PFSK-1 (cell line): ENCODE measurements at regions not wholly inside any gene's neighbourhood (a gene's known extent, or its start where the extent isn't known, plus 50 kb on each side); places are given as distances from the start of the nearest gene placed in this dataset.

Source experiments
- POLR2AphosphoS5 ChIP-seq: IDR thresholded peaks from 2 replicates; pipeline ENCODE4 v1.6.1; 2012; ENCODE audit warnings: low read depth, mild to moderate bottlenecking, control low read depth, low read length, moderate library complexity
- REST ChIP-seq, 2 experiments: IDR thresholded peaks; 2 replicates each; pipeline versions ENCODE4 v1.6.1 to v1.8.0; 2011 to 2012; ENCODE audit warnings: low read depth in 2 of 2, low read length in 2 of 2, control low read depth in 1 of 2, inconsistent platforms in 1 of 2, mild to moderate bottlenecking in 1 of 2, moderate library complexity in 1 of 2; ENCODE audit not compliant: insufficient read depth in 1 of 2
- SIN3A ChIP-seq: IDR thresholded peaks from 2 replicates; pipeline ENCODE4 v1.6.1; 2012; ENCODE audit warnings: mild to moderate bottlenecking, low read length, moderate library complexity, borderline replicate concordance; ENCODE audit not compliant: insufficient read depth
- TAF1 ChIP-seq: IDR thresholded peaks from 2 replicates; pipeline ENCODE4 v1.6.1; 2012; ENCODE audit warnings: low read length, control low read depth, borderline replicate concordance; ENCODE audit not compliant: insufficient read depth

GRCh38 chr4:129437347-129437746 lies 341.4 kb downstream of the C4orf33 start:
- no peak for TF ChIP-seq SIN3A
- no peak for TF ChIP-seq POLR2AphosphoS5
- TF ChIP-seq TAF1, result no peak
- no peak for TF ChIP-seq REST (IDR thresholded peaks at IDR 0.05; ENCODE audit: insufficient read depth in 1 of 2, low read depth in 2 of 2, low read length in 2 of 2)
